HEK293 (cell line): ENCODE measurements at regions not wholly inside any gene's neighbourhood (a gene's known extent, or its start where the extent isn't known, plus 50 kb on each side); places are given as distances from the start of the nearest gene placed in this dataset.

Experiments used
- KLF16 ChIP-seq: fragments of 450-650 bp; formaldehyde crosslinking; IDR thresholded peaks from 2 replicates; pipeline ENCODE4 v1.5.1; 2017; ENCODE audit warnings: missing biosample characterization, missing genetic modification characterization
- PRDM1 ChIP-seq: fragments of 450-650 bp; formaldehyde crosslinking; IDR thresholded peaks from 2 replicates; pipeline ENCODE4; 2016; ENCODE audit warnings: missing biosample characterization, missing genetic modification characterization
- SP2 ChIP-seq: fragments of 450-650 bp; formaldehyde crosslinking; IDR thresholded peaks from 2 replicates; pipeline ENCODE4 v1.5.1; 2016; ENCODE audit warnings: missing biosample characterization, missing genetic modification characterization
- TCF7L2 ChIP-seq: IDR thresholded peaks from 2 replicates; pipeline ENCODE4 v1.6.1; 2011; ENCODE audit warnings: low read depth, mild to moderate bottlenecking, inconsistent platforms, low read length, moderate library complexity, borderline replicate concordance
- ZNF10 ChIP-seq: fragments of 450-650 bp; formaldehyde crosslinking; IDR thresholded peaks from 2 replicates; pipeline ENCODE4 v1.5.1; 2017; ENCODE audit warnings: missing biosample characterization, missing genetic modification characterization
- ZNF521 ChIP-seq: fragments of 450-650 bp; formaldehyde crosslinking; IDR thresholded peaks from 2 replicates; pipeline ENCODE4 v1.5.1; 2017; ENCODE audit warnings: missing biosample characterization, mild to moderate bottlenecking, missing genetic modification characterization
- ZNF654 ChIP-seq: fragments of 450-650 bp; formaldehyde crosslinking; IDR thresholded peaks from 2 replicates; pipeline ENCODE4 v1.5.1; 2016; ENCODE audit warnings: low read depth, missing biosample characterization, missing genetic modification characterization
- ZNF707 ChIP-seq: fragments of 450-650 bp; formaldehyde crosslinking; IDR thresholded peaks from 2 replicates; pipeline ENCODE4 v1.5.1; 2016; ENCODE audit warnings: missing biosample characterization, missing genetic modification characterization
- ZNF747 ChIP-seq: fragments of 450-650 bp; formaldehyde crosslinking; IDR thresholded peaks from 2 replicates; pipeline ENCODE4 v1.5.1; 2016; ENCODE audit warnings: missing biosample characterization, missing genetic modification characterization
- TF ChIP-seq, protein P1 (sequence below): fragments of 450-650 bp; formaldehyde crosslinking; IDR thresholded peaks from 2 replicates; pipeline ENCODE4 v1.5.1; 2016; ENCODE audit warnings: missing biosample characterization, missing genetic modification characterization
- TF ChIP-seq, protein P2 (sequence below): fragments of 450-650 bp; formaldehyde crosslinking; IDR thresholded peaks from 2 replicates; pipeline ENCODE4; 2016; ENCODE audit warnings: missing biosample characterization, missing genetic modification characterization
- TF ChIP-seq, protein P3 (sequence below): fragments of 450-650 bp; formaldehyde crosslinking; IDR thresholded peaks from 2 replicates; pipeline ENCODE4 v1.5.1; 2016; ENCODE audit warnings: missing biosample characterization, missing genetic modification characterization
- TF ChIP-seq, protein P4 (sequence below): fragments of 450-650 bp; formaldehyde crosslinking; IDR thresholded peaks from 2 replicates; pipeline ENCODE4 v1.5.1; 2016; ENCODE audit warnings: missing biosample characterization, missing genetic modification characterization
- TF ChIP-seq, protein P5 (sequence below): fragments of 450-650 bp; formaldehyde crosslinking; optimal IDR thresholded peaks from 2 replicates; pipeline ENCODE3; 2016; ENCODE audit warnings: missing biosample characterization, mild to moderate bottlenecking, missing genetic modification characterization

DNA sequence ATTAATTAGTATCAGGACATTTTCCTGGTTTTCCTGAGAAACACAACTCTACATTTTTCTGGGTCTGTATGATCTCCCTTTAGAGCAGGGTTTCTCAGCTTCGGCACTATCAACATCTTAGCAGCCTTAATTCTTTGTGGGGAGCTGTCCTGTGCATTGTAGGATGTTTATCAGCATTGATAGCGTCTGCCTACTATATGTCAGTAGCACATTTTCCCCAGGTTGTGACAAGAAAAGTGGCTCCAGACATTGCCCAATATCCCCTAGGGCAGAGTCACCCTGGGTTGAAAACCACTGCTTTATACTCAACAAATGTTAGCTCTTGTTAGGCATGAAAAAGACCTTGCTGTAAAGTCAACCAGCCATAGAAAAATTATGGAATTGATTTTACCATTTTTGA is 195.1 kb upstream of the FMN2 start:
- TF ChIP-seq ZNF707 = no peak
- TF ChIP-seq, protein P1, sequence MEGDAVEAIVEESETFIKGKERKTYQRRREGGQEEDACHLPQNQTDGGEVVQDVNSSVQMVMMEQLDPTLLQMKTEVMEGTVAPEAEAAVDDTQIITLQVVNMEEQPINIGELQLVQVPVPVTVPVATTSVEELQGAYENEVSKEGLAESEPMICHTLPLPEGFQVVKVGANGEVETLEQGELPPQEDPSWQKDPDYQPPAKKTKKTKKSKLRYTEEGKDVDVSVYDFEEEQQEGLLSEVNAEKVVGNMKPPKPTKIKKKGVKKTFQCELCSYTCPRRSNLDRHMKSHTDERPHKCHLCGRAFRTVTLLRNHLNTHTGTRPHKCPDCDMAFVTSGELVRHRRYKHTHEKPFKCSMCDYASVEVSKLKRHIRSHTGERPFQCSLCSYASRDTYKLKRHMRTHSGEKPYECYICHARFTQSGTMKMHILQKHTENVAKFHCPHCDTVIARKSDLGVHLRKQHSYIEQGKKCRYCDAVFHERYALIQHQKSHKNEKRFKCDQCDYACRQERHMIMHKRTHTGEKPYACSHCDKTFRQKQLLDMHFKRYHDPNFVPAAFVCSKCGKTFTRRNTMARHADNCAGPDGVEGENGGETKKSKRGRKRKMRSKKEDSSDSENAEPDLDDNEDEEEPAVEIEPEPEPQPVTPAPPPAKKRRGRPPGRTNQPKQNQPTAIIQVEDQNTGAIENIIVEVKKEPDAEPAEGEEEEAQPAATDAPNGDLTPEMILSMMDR = no peak
- TF ChIP-seq, protein P2, sequence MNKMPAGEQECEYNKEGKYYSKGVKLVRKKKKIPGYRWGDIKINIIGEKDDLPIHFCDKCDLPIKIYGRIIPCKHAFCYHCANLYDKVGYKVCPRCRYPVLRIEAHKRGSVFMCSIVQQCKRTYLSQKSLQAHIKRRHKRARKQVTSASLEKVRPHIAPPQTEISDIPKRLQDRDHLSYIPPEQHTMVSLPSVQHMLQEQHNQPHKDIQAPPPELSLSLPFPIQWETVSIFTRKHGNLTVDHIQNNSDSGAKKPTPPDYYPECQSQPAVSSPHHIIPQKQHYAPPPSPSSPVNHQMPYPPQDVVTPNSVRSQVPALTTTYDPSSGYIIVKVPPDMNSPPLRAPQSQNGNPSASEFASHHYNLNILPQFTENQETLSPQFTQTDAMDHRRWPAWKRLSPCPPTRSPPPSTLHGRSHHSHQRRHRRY (tag by site-specific recombination) = no peak
- TF ChIP-seq, protein P3, sequence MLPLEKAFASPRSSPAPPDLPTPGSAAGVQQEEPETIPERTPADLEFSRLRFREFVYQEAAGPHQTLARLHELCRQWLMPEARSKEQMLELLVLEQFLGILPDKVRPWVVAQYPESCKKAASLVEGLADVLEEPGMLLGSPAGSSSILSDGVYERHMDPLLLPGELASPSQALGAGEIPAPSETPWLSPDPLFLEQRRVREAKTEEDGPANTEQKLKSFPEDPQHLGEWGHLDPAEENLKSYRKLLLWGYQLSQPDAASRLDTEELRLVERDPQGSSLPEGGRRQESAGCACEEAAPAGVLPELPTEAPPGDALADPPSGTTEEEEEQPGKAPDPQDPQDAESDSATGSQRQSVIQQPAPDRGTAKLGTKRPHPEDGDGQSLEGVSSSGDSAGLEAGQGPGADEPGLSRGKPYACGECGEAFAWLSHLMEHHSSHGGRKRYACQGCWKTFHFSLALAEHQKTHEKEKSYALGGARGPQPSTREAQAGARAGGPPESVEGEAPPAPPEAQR (tag by site-specific recombination) = no peak
- no peak for TF ChIP-seq SP2 (tag by site-specific recombination)
- TF ChIP-seq ZNF747 (tag by site-specific recombination) = no peak
- TF ChIP-seq, protein P4, sequence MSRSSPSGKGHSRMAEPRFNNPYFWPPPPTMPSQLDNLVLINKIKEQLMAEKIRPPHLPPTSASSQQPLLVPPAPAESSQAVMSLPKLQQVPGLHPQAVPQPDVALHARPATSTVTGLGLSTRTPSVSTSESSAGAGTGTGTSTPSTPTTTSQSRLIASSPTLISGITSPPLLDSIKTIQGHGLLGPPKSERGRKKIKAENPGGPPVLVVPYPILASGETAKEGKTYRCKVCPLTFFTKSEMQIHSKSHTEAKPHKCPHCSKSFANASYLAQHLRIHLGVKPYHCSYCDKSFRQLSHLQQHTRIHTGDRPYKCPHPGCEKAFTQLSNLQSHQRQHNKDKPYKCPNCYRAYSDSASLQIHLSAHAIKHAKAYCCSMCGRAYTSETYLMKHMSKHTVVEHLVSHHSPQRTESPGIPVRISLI = no peak
- TF ChIP-seq PRDM1 (tag by site-specific recombination) = no peak
- no peak for TF ChIP-seq ZNF654
- no peak for TF ChIP-seq TCF7L2
- TF ChIP-seq KLF16 = no peak
- no peak for TF ChIP-seq ZNF10
- TF ChIP-seq ZNF521 = no peak
- TF ChIP-seq, protein P5, sequence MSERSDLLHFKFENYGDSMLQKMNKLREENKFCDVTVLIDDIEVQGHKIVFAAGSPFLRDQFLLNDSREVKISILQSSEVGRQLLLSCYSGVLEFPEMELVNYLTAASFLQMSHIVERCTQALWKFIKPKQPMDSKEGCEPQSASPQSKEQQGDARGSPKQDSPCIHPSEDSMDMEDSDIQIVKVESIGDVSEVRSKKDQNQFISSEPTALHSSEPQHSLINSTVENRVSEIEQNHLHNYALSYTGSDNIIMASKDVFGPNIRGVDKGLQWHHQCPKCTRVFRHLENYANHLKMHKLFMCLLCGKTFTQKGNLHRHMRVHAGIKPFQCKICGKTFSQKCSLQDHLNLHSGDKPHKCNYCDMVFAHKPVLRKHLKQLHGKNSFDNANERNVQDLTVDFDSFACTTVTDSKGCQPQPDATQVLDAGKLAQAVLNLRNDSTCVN (tag by site-specific recombination) = no peak
